PC-9 (cell line): ENCODE measurements at regions not wholly inside any gene's neighbourhood (a gene's known extent, or its start where the extent isn't known, plus 50 kb on each side); places are given as distances from the start of the nearest gene placed in this dataset.

ENCODE experiments used
- CTCF ChIP-seq: fragments of 200-600 bp; sonication (generic); conservative IDR thresholded peaks from 2 replicates; pipeline ENCODE4 v1.6.1; 2017; ENCODE audit warnings: mixed run types, antibody characterized with exemption, mild to moderate bottlenecking, moderate library complexity
- EZH2 ChIP-seq: fragments of 200-600 bp; sonication (generic); IDR thresholded peaks from 2 replicates; pipeline ENCODE4 v1.8.0; 2017; ENCODE audit warnings: antibody characterized with exemption, low read depth

DNA sequence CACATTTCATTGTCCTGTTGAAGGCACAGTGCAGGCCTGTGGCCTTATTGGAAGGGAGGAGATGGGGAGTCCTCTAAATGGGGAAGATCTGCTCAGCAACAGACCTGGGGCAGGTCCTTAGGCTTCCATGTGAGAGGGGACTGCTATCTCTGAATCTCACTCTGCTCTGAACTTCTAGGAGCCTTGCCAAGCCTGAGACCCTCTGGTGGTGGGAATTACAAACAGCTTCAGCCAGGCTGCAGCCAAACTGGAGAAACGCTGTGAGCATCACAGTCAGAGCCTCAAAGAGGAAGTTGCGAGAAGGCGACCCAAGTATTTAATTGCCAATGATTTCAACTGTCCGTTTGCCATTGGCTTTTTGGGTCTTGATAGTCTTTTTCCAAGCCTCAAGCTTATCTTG is 66.8 kb upstream of the MC2R start:
- TF ChIP-seq CTCF (no peak), EZH2 (no peak)
